H9 (cell line): ENCODE measurements at regions not wholly inside any gene's neighbourhood (a gene's known extent, or its start where the extent isn't known, plus 50 kb on each side); places are given as distances from the start of the nearest gene placed in this dataset.

Source experiments
- DNase-seq: peaks from one replicate; pipeline ENCODE4 v3.0.0-alpha.2; 2017
- H2AFZ ChIP-seq: one replicate; pipeline ENCODE4 v1.6.1; 2013; ENCODE audit warnings: mild to moderate bottlenecking, low read length, control low read depth, moderate library complexity
- H2AK5ac ChIP-seq: 2 replicates; pipeline ENCODE4 v1.6.1; 2013; ENCODE audit warnings: low read length, control low read depth, mixed read lengths; ENCODE audit not compliant: insufficient read length
- H2BK120ac ChIP-seq: one replicate; pipeline ENCODE4 v1.6.1; 2013; ENCODE audit warnings: low read depth, mild to moderate bottlenecking, low read length, control low read depth, inconsistent platforms; ENCODE audit not compliant: poor library complexity, severe bottlenecking
- H2BK12ac ChIP-seq: 2 replicates; pipeline ENCODE4 v1.6.1; 2013; ENCODE audit warnings: low read length, control low read depth, mixed read lengths, low read depth; ENCODE audit not compliant: insufficient read length
- H2BK15ac ChIP-seq: 2 replicates; pipeline ENCODE4 v1.6.1; 2013; ENCODE audit warnings: low read depth, low read length, control low read depth
- H2BK20ac ChIP-seq: one replicate; pipeline ENCODE4 v1.6.1; 2013; ENCODE audit warnings: low read depth, mild to moderate bottlenecking, low read length, control low read depth, inconsistent platforms; ENCODE audit not compliant: poor library complexity, severe bottlenecking
- H2BK5ac ChIP-seq: 2 replicates; pipeline ENCODE4 v1.6.1; 2013; ENCODE audit warnings: low read length, control low read depth, mixed read lengths; ENCODE audit not compliant: insufficient read length
- H3K14ac ChIP-seq: 2 replicates; pipeline ENCODE4 v1.6.1; 2013; ENCODE audit warnings: low read length, control low read depth; ENCODE audit not compliant: insufficient read depth
- H3K18ac ChIP-seq: 2 replicates; pipeline ENCODE4 v1.6.1; 2013; ENCODE audit warnings: low read depth, mild to moderate bottlenecking, mixed read lengths, low read length, control low read depth; ENCODE audit not compliant: insufficient read length
- H3K23ac ChIP-seq: 2 replicates; pipeline ENCODE4 v1.6.1; 2013; ENCODE audit warnings: low read length, control low read depth, mixed read lengths, low read depth; ENCODE audit not compliant: insufficient read length
- H3K23me2 ChIP-seq: 2 replicates; pipeline ENCODE4 v1.6.1; 2013; ENCODE audit warnings: low read depth, mild to moderate bottlenecking, mixed read lengths, low read length, control low read depth; ENCODE audit not compliant: insufficient read length, poor library complexity, severe bottlenecking
- H3K27ac ChIP-seq: 2 replicates; pipeline ENCODE4 v1.5.1; 2013; ENCODE audit warnings: low read length, control low read depth, mixed read lengths, low read depth; ENCODE audit not compliant: insufficient read length
- H3K27me3 ChIP-seq: 2 replicates; pipeline ENCODE4 v1.6.1; 2013; ENCODE audit warnings: low read length, control low read depth, inconsistent platforms; ENCODE audit not compliant: insufficient read depth
- H3K4ac ChIP-seq: 2 replicates; pipeline ENCODE4 v1.6.1; 2013; ENCODE audit warnings: low read depth, mild to moderate bottlenecking, control low read depth, inconsistent platforms, low read length, moderate library complexity
- H3K4me1 ChIP-seq: 2 replicates; pipeline ENCODE4 v1.6.1; 2013; ENCODE audit warnings: low read length, control low read depth, inconsistent platforms; ENCODE audit not compliant: insufficient read depth
- H3K4me2 ChIP-seq: 2 replicates; pipeline ENCODE4 v1.6.1; 2013; ENCODE audit warnings: low read length, control low read depth, mixed read lengths; ENCODE audit not compliant: insufficient read length, insufficient read depth
- H3K56ac ChIP-seq: 2 replicates; pipeline ENCODE4 v1.6.1; 2013; ENCODE audit warnings: low read depth, mild to moderate bottlenecking, mixed read lengths, low read length, control low read depth; ENCODE audit not compliant: insufficient read length
- H3K79me1 ChIP-seq: 2 replicates; pipeline ENCODE4 v1.6.1; 2013; ENCODE audit warnings: low read depth, mild to moderate bottlenecking, moderate library complexity, low read length, control low read depth, inconsistent platforms; ENCODE audit not compliant: insufficient read depth, poor library complexity, severe bottlenecking
- H3K79me2 ChIP-seq: 2 replicates; pipeline ENCODE4 v1.6.1; 2013; ENCODE audit warnings: low read length, control low read depth, inconsistent platforms; ENCODE audit not compliant: insufficient read depth
- H3K9ac ChIP-seq: 2 replicates; pipeline ENCODE4 v1.6.1; 2013; ENCODE audit warnings: low read length, control low read depth, mixed read lengths; ENCODE audit not compliant: insufficient read length; ENCODE audit errors: extremely low read depth
- H3K9me3 ChIP-seq: one replicate; pipeline ENCODE4 v1.6.1; 2013; ENCODE audit warnings: low read depth, low read length, inconsistent platforms; ENCODE audit not compliant: control insufficient read depth
- H3T11ph ChIP-seq: one replicate; pipeline ENCODE4 v1.6.1; 2013; ENCODE audit warnings: mild to moderate bottlenecking, low read length, control low read depth, inconsistent platforms
- H4K20me1 ChIP-seq: one replicate; pipeline ENCODE4 v1.6.1; 2013; ENCODE audit not compliant: control insufficient read depth, insufficient read length, insufficient read depth
- H4K5ac ChIP-seq: 2 replicates; pipeline ENCODE4 v1.6.1; 2013; ENCODE audit warnings: low read depth, mild to moderate bottlenecking, mixed read lengths, low read length, control low read depth; ENCODE audit not compliant: insufficient read length
- H4K8ac ChIP-seq: replicated peaks from 2 replicates; pipeline ENCODE4 v1.6.1; 2013; ENCODE audit warnings: low read length, control low read depth, mixed read lengths, low read depth; ENCODE audit not compliant: insufficient read length
- H4K91ac ChIP-seq: 2 replicates; pipeline ENCODE4 v1.6.1; 2013; ENCODE audit warnings: low read depth, mild to moderate bottlenecking, moderate library complexity, mixed read lengths, low read length, control low read depth; ENCODE audit not compliant: insufficient read length
- H3K27ac Mint-ChIP-seq, 3 experiments: 2 replicates in 2 of 3; 3 replicates in 1 of 3; pipeline ENCODE4 v1.8.0; 2020 to 2021; ENCODE audit warnings: mixed read lengths in 3 of 3, mild to moderate bottlenecking in 1 of 3, moderate library complexity in 1 of 3
- H3K27me3 Mint-ChIP-seq: 2 replicates; pipeline ENCODE4 v1.8.0; 2021; ENCODE audit warnings: low read depth, mild to moderate bottlenecking, moderate library complexity, mixed read lengths
- H3K36me3 Mint-ChIP-seq, 3 experiments: 2 replicates in 2 of 3; 3 replicates in 1 of 3; pipeline ENCODE4 v1.8.0; 2020 to 2021; ENCODE audit warnings: low read depth in 3 of 3, mixed read lengths in 3 of 3; ENCODE audit not compliant: insufficient read depth in 1 of 3
- H3K4me1 Mint-ChIP-seq, 2 experiments: 2 replicates each; pipeline ENCODE4 v1.8.0; 2020; ENCODE audit warnings: mixed read lengths in 2 of 2
- H3K4me3 Mint-ChIP-seq, 2 experiments: 2 replicates in 1 of 2; 3 replicates in 1 of 2; pipeline ENCODE4 v1.8.0; 2020 to 2021; ENCODE audit warnings: mild to moderate bottlenecking in 2 of 2, mixed read lengths in 2 of 2, moderate library complexity in 1 of 2
- H3K9me3 Mint-ChIP-seq, 2 experiments: 2 replicates in 1 of 2; 3 replicates in 1 of 2; pipeline ENCODE4 v1.8.0; 2020; ENCODE audit warnings: mild to moderate bottlenecking in 2 of 2, mixed read lengths in 2 of 2, moderate library complexity in 1 of 2
- CTCF ChIP-seq: fragments of 200-600 bp; sonication (generic); conservative IDR thresholded peaks from 3 replicates; pipeline ENCODE4 v1.8.0; 2021; ENCODE audit warnings: antibody characterized with exemption, mild to moderate bottlenecking

- H3K27ac Mint-ChIP-seq = no peak overlapping the region
- no peaks in the 10 kb centered on the region for H3K4me1 ChIP-seq
- no peak overlapping the region for H2BK12ac ChIP-seq
These were observed 52.1 kb upstream of the PLCB1 start for GRCh38 chr20:8079976-8080375.

More at GRCh38 chr20:8079976-8080375, 52.1 kb upstream of the PLCB1 start:
- Histone ChIP-seq H3K23ac (no peak overlapping the region), H2AK5ac (no peak overlapping the region), H2BK120ac (no peak overlapping the region), H4K5ac (no peak overlapping the region), H3K79me2 (no peaks in the 10 kb centered on the region; the same call in 1 of the 2 replicates), H2AFZ (no peak overlapping the region), H3K56ac (no peak overlapping the region), H2BK20ac (no peak overlapping the region), H3K9me3 (no peaks in the 10 kb centered on the region), H3K4me2 (no peak overlapping the region), H3K23me2 (no peaks in the 10 kb centered on the region), H3K27ac (no peak overlapping the region), H4K8ac (no peak overlapping the region), H3K18ac (no peak overlapping the region), H2BK15ac (no peak overlapping the region), H3K79me1 (no peaks in the 10 kb centered on the region), H3K14ac (no peak overlapping the region), H2BK5ac (no peak overlapping the region), H3K9ac (no peak overlapping the region), H4K20me1 (no peaks in the 10 kb centered on the region), H3K4ac (no peak overlapping the region), H3T11ph (no peak overlapping the region), H3K27me3 (no peaks in the 10 kb centered on the region), H4K91ac (no peak overlapping the region)
- H3K36me3 Mint-ChIP-seq = no peaks in the 10 kb centered on the region
- H3K4me1 Mint-ChIP-seq = no peaks in the 10 kb centered on the region
- DNase-seq = no peak
- no peak for TF ChIP-seq CTCF
- H3K27me3 Mint-ChIP-seq = no peaks in the 10 kb centered on the region
- no peaks in the 10 kb centered on the region for H3K9me3 Mint-ChIP-seq
- H3K4me3 Mint-ChIP-seq = no peak overlapping the region
